ENCODE measurements at regions not wholly inside any gene's neighbourhood (a gene's known extent, or its start where the extent isn't known, plus 50 kb on each side); places are given as distances from the start of the nearest gene placed in this dataset.
A peak's percentile ranks its signal among the peaks of the same experiment; 100 is the strongest.

- H3K27me3 ChIP-seq, result no peaks in the 10 kb centered on the region
These were observed 66.9 kb upstream of the TINAGL1 start for GRCh38 chr1:31509124-31510072.

GRCh38 chr1:31510304-31510703 lies 66.0 kb upstream of the TINAGL1 start:
- no peak for ATAC-seq
- TF ChIP-seq CTCF (IDR thresholded peaks at IDR 0.05), result no peak

More at GRCh38 chr1:31509124-31510072, 66.9 kb upstream of the TINAGL1 start:
- ATAC-seq (no peak), DNase-seq (no peak)
- Histone ChIP-seq H3K27ac (no peak overlapping the region), H3K9me3 (no peaks in the 10 kb centered on the region), H3K36me3 (no peaks in the 10 kb centered on the region), H3K4me1 (no peaks in the 10 kb centered on the region), H3K4me3 (no peak overlapping the region)
- no peak for TF ChIP-seq CTCF (IDR thresholded peaks at IDR 0.05)
- intact Hi-C loops (cut with DNase I), result no loop called here

GRCh38 chr1:31510853-31511789 lies 65.2 kb upstream of the TINAGL1 start:
- H3K27me3 ChIP-seq, result no peaks in the 10 kb centered on the region
- no peak for TF ChIP-seq CTCF (IDR thresholded peaks at IDR 0.05)
- peak; percentile 69 for ATAC-seq
- no peak for DNase-seq
- H3K9me3 ChIP-seq, result no peaks in the 10 kb centered on the region
- no peak overlapping the region for H3K4me3 ChIP-seq
- intact Hi-C loops (cut with DNase I), result no loop called here
- no peak overlapping the region for H3K27ac ChIP-seq
- H3K36me3 ChIP-seq, result no peaks in the 10 kb centered on the region
- H3K4me1 ChIP-seq, result no peaks in the 10 kb centered on the region

More at GRCh38 chr1:31510304-31510703, 66.0 kb upstream of the TINAGL1 start:
- Histone ChIP-seq H3K36me3 (no peaks in the 10 kb centered on the region), H3K27ac (no peak overlapping the region), H3K4me3 (no peak overlapping the region), H3K9me3 (no peaks in the 10 kb centered on the region), H3K4me1 (no peaks in the 10 kb centered on the region), H3K27me3 (no peaks in the 10 kb centered on the region)
- DNase-seq, result no peak
- intact Hi-C loops (cut with DNase I), result no loop called here

GRCh38 chr1:31511848-31512615 lies 64.3 kb upstream of the TINAGL1 start:
- Histone ChIP-seq H3K4me1 (no peaks in the 10 kb centered on the region), H3K4me3 (no peak overlapping the region), H3K36me3 (no peaks in the 10 kb centered on the region), H3K9me3 (no peaks in the 10 kb centered on the region), H3K27me3 (no peaks in the 10 kb centered on the region), H3K27ac (no peak overlapping the region)
- no peak for DNase-seq
- no peak for ATAC-seq
- TF ChIP-seq CTCF (IDR thresholded peaks at IDR 0.05), result no peak
- intact Hi-C loops (cut with DNase I), result no loop called here

- no peak overlapping the region for H3K4me3 ChIP-seq
- intact Hi-C loops (cut with DNase I), result no loop called here
- H3K27ac ChIP-seq, result no peak overlapping the region
- H3K9me3 ChIP-seq, result no peaks in the 10 kb centered on the region
- no peaks in the 10 kb centered on the region for H3K4me1 ChIP-seq
- TF ChIP-seq CTCF (IDR thresholded peaks at IDR 0.05), result no peak
- no peaks in the 10 kb centered on the region for H3K36me3 ChIP-seq
- H3K27me3 ChIP-seq, result no peaks in the 10 kb centered on the region
- ATAC-seq (no peak), DNase-seq (no peak)
These were observed 62.2 kb upstream of the TINAGL1 start for GRCh38 chr1:31514117-31514516.
